DMS153 (cell line): ENCODE measurements at regions not wholly inside any gene's neighbourhood (a gene's known extent, or its start where the extent isn't known, plus 50 kb on each side); places are given as distances from the start of the nearest gene placed in this dataset.

Experiments
- DNase-seq: peaks from one replicate; lab custom pipeline; 2025; lab: John Stamatoyannopoulos, UW

DNA sequence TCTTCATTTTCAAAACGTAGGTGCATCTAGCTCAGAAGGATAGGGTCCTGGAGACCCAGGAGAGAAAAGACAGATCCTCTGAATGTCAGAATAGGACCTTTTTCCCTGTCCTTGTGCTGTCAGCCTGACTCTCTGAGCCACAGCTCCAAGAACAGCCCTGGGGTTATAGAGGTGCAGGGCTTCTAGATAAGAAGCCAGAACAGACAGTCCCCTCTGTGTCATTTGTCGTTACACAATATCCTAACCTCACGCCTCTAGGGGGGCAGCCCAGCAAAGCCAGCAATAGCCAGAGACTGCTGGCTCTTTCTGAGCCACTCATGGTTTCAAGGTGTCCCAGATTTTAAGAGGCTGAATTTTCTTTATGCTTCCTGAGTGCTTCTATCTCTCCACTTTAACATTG, 153.2 kb upstream of the THBS1 start:
- DNase-seq: no peak

- no peak for DNase-seq
Observed at GRCh38 chr15:39429898-39430357, 151.0 kb upstream of the THBS1 start.

DNA sequence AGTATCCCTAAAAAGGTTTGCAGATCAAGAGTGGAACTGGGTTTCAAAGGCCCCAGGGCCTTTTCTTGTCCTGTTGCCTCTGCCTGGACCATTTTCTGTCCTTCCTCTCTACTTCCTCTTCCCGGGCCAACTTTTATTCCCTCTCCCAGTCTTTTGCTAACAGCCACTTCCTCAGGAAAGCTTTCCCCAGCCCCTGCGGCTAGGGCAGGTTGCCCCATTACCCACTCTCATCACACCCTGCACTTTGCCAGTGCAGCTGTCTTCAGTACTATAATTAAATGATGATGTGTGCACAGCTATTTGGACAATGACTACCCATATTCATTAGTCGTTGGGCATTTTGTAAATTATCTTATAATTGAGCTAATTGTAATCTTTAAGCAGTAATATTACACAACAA, 150.5 kb upstream of the THBS1 start:
- DNase-seq: no peak

DNA sequence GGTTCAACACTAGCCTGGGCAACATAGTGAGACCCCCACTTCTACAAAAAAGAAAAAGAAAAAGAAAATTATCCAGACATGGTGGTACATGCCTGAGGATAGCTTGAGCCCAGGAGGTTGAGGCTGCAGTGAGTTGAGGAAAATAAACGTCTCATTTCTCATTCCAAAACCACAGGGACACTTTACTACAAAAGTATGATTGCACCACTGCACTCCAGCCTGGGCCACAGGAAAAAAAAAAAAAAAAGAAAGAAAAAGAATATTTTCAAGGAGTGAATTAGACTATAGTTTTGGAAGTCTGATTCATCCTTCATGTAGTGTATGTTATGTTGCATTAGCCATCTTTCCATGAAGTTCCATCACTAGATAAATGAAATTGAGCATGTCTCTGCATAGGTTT, 149.5 kb upstream of the THBS1 start:
- DNase-seq: no peak

GRCh38 chr15:39432026-39432425, 148.9 kb upstream of the THBS1 start:
- no peak for DNase-seq

- DNase-seq: no peak
Observed at GRCh38 chr15:39432912-39433348, 147.9 kb upstream of the THBS1 start.

GRCh38 chr15:39433376-39433775, 147.5 kb upstream of the THBS1 start:
- DNase-seq: no peak

DNA sequence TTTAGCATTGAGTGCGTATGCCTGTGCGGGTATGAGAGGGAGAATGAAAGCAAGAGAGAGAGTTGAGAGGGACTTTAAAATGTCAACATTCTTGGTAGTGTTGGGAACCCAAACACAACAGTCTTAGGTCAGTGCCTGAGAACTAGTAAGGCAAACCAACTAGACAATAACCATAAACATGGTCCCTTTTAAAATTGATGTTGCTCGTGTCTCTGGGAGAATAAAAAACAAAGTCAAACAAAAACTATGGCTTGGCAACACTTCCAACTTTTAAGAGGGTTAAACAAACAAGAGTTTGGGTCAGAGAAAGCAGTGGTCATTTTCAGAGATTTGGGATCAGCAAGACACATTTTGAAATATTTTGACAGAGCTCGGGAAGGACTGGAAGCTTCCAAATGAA, 146.7 kb upstream of the THBS1 start:
- DNase-seq: no peak

DNA sequence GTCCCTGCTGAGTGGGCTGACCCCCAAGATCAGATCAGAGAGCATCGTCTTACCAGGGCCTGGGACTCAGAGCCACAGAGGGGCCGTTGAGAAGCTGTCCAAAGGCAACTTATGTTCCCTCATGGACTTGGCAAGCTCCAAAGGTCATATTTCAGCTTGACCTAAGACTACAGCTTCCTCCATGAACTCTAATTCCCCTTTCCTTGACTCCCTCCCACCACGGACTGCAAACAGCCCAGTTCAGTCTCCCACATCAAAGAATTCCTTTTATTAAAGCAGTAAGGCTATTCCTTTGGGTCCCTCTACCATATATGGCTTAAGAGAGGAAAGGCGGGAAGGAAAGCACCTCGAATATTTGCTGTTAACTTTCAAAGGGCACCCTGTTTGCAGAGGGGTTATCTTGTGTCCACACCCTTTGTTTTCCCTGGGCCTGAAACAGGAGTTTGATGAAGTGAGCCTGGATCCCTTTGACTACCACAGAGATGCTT, 146.1 kb upstream of the THBS1 start:
- DNase-seq: no peak

DNA sequence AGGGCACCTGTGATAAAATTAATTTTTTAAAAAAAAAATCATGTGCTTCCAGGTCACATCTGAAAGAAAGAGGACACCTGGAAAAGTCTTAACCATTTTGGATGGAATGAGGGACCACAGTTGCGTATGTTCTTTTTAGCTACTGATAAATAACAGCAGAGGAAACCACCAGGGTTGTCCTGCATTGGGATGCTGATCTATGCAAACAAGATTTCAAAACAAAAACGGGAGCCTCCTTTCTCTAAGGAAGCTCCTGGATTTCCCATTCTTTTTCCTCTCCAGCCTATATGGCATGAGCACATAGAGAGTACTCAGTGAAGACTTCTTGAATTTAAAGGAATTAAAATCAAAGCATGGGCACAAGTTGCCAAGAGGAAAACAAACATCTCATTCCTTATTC, 145.6 kb upstream of the THBS1 start:
- DNase-seq: no peak

DNA sequence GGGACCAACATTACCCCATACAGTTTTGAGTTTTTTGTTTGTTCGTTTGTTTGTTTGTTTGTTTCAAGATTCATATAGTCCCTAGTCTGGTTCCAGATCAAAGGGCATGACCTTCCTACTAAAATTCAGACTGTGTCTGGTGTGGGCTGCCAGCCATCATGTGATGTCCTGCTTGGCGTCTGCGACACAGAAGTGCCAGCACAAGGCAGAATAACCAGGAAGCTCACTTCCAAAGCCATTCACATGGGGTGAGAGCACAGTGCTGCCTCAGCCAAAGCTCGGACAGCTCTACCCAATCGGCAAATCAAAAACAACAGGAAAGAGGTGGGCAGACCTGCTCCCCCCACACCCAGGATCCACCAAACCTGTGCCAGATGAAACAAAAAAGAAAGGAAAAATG, 142.6 kb upstream of the THBS1 start:
- DNase-seq: no peak

DNA sequence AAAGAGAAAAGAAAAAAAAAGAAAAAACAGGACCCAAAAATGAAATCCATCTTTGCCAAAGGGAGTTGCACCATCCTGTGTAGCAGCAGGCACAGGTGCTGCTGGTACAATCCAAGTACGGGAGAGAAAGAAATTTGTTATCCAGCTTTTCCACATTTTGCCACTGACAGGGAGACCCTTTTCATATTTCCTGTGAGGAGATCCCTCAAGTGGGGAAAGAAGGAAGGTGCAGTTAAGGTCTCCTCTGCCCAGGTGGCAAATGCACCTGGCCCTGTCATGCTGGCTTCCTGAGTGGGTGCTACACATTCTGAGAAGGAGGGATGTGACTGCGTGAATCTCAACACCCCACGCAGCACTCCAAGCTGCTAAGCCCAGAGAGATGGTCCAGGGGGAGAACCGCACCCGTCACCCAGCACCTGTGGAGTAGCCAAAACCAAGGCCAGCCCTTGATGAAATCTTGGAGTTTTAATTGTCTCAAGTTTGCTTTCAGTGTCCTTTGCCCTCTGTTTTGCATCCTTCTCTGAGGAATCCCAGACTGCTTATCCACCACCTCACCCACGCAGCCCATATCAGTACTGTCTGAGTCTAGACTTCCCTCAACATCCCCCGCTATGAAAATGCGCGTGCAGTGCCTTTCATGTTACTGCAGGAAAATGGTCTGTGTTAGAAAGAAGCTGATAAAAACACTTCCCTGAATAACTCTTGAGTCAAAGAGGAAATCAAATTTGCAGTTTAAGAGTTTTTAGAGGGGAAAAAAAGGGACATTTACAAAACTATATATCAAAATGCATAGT, 141.9 kb upstream of the THBS1 start:
- DNase-seq: no peak

GRCh38 chr15:39442898-39443297, 138.0 kb upstream of the THBS1 start:
- no peak for DNase-seq

DNA sequence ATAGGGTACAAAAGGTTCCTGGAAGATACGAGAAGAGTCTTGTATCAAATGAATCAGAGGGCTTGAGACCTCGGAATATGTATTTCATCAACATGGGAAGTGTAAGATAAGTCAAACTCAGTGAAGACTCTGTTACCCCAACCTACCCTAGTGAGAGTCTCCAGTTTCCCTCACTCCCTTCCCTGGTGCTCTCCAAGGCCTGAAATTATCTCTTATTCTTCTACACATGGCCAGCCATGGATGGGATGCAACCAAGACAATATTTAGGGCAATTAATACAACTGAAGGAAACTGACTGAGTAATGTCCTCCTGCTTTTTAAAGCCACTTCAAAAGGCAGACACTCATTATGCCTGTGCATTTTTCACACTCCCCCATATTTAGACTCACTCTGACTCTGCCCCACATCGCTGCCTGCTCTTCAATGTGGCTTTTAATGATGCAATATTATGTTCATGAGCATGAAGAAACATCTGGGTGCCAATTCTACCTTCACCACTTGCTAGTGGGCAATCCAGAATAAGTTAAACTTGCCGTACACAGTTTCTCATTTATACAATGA, 137.1 kb upstream of the THBS1 start:
- DNase-seq: no peak

- no peak for DNase-seq
Observed at GRCh38 chr15:39444735-39445470, 136.0 kb upstream of the THBS1 start.

GRCh38 chr15:39445931-39446330, 134.9 kb upstream of the THBS1 start:
- no peak for DNase-seq

GRCh38 chr15:39447346-39447745, 133.5 kb upstream of the THBS1 start:
- no peak for DNase-seq

- no peak for DNase-seq
Observed at GRCh38 chr15:39447881-39448280, 133.0 kb upstream of the THBS1 start.

- DNase-seq: peak; percentile 25
Observed at GRCh38 chr15:39448409-39448808, 132.5 kb upstream of the THBS1 start.

- DNase-seq: no peak
Observed at GRCh38 chr15:39451121-39451688, 129.7 kb upstream of the THBS1 start.

- DNase-seq: no peak
Observed at GRCh38 chr15:39451871-39452270, 129.0 kb upstream of the THBS1 start.

DNA sequence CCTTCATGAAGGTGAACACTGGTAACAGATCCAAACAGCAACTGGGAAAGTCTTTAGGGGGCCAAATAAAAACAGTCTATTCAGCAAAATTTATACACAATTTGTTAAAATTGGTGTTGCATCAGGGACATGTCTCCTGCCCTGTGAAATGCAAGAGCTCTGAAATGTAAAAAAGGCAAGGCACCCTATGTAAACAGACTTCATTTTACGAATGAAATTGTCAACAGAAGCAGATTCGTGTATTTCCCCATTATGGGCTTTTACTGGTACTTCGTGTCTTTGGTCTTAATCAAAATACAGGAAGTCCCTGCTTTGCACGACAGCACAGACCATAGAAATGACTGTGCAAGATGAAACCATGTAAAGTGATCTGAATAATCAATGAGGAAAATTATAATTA, 127.3 kb upstream of the THBS1 start:
- DNase-seq: peak; percentile 26
